GF-D8 (cell line): ENCODE measurements at regions not wholly inside any gene's neighbourhood (a gene's known extent, or its start where the extent isn't known, plus 50 kb on each side); places are given as distances from the start of the nearest gene placed in this dataset.
"Not testable (repeated sequence)": the region's sequence is repeated elsewhere in the genome, so short reads cannot be mapped to it uniquely, and the experiment has no call there.

Source experiments
- DNase-seq: peaks from one replicate; lab custom pipeline; 2025; lab: John Stamatoyannopoulos, UW

- DNase-seq, result no peak
Observed at GRCh38 chr2:120498576-120499394, 152.8 kb downstream of the INHBB start.

DNA sequence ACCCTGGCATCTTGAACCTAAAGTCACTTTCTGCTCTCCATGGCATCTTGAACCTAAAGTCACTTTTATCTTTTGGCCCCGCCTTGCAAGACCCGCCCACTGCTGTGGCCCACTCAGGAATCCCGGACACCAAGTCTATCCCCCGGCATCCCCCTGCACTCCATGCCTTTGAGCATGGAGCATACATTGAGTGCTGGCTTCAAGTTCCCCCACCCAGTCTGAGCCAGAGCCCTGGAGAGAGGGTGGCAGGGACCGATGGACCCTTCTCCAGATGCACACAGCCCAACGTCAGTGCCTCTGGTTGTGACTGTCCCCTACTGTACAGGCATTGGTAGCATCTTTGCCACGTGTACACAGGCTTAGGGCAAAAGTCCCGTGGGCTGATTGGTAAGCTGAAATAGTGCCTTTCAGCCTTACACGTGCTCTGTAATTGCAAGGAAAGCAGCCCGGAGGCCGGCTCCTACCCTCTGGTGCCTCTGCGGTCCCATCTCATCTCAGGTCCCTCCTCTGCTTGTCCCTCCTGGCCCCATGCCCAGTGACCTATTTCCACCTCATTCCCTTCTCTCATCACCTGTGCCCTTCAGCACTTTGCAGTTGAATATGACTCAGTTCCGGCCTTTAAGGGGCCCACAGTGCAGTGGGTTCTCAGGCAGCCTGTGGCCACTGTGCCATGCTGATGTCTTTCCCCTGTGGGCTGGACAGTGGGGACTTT is 154.0 kb downstream of the INHBB start:
- DNase-seq, result no peak

- no peak for DNase-seq
Observed at GRCh38 chr2:120501591-120501990, 155.7 kb downstream of the INHBB start.

- DNase-seq, result no peak
Observed at GRCh38 chr2:120502357-120502756, 156.4 kb downstream of the INHBB start.

- no peak for DNase-seq
Observed at GRCh38 chr2:120502761-120503160, 156.8 kb downstream of the INHBB start.

DNA sequence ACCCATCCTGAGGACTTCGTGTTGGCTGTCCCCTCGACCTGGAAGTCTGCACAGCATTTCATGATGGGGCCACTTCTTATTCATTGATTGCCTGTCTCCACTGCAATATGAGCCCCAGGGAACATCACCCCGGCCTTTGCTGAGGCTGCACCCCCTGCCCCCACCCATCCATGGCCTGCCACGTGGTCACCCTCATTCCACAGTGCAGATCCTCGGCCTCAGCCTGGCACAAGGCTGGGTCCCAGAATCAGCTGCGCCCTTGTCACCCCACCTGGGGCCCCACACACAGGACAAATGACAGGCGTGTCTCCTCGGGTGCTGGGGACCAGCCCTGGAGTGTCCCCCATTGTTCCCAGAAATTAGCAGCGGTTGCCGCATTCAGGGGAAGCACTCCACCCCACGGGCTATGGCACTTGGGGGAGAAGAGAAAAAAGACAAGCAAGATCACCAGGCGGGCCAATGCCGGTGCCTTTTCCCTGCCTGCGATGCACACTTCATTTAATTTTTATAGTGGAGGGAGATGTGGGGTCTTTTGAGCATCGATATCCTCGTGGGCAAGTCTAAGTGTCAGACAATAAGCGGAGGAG is 157.4 kb downstream of the INHBB start:
- no peak for DNase-seq

DNA sequence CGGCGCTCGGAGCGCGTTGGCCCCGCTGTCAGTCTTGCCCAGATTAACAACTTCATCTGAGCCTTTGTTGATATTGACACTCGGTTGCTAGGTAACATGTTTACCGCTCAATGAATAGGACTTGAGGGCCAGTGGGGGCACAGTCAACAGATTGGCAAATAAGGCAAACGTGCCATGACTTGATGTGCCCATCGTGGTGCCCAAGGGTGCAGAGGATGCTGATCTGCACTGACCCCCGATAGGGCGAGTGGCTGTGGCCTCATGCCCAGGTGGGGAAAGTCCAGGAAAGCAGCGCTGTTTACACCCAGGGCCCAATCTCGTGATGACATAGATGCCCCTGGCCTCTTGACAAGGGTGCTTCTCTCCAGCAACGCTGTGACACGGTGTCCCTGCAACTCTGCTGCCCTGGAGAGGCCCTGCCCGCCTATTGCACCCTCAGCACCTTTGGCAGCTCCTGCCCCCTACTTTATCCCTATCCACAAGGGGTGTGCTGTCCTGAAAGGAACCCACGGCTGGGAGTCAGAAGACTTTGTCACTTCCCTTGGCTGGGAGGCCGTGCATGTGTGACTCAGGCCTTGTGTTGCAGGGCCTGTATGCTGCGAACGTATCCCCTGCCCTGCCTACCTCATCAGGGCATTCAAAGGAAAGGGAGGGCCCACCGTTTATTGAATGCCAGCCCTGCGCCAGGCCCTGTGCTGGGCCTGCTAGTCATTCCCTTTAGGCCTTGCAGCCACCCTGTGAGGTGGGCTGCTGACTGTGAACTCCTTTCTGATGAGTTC is 158.0 kb downstream of the INHBB start:
- DNase-seq, result no peak

DNA sequence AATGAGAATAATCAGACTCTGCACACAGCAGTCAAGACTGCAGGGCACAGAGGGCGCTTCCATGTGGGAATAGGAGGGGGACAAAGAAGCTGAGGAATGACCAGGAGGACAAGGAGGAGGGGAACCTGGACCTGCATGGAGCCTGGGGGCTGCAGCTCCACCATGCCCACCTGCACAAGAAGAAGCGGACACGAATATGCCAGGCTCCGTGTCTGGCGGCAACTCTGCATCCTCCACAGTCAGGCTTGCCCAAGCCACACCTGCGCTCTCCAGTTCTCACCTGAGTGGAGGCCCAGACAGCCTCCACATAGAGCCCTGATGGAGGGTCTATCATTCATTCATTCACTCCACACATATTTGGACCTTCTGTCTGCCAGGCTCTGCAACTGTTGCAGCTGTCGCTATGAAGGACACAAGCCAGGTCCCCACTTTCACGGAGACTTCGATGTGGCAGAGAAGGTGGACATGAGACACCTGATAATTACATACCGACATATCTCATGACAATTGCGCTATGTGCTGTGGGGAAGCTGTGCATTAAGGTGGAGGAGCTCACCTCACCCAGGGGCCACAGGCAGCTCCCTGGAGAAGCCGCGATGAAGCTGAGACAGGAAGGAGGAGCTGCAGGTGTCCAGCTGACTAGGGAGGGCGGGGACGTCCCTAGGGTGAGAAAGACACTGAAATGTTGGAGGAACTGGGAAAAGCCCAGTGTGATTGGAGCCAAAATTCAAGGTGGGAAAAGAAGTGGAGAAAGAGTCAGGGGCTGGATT is 159.2 kb downstream of the INHBB start:
- DNase-seq, result no peak

- DNase-seq, result no peak
Observed at GRCh38 chr2:120508567-120509041, 162.7 kb downstream of the INHBB start.

DNA sequence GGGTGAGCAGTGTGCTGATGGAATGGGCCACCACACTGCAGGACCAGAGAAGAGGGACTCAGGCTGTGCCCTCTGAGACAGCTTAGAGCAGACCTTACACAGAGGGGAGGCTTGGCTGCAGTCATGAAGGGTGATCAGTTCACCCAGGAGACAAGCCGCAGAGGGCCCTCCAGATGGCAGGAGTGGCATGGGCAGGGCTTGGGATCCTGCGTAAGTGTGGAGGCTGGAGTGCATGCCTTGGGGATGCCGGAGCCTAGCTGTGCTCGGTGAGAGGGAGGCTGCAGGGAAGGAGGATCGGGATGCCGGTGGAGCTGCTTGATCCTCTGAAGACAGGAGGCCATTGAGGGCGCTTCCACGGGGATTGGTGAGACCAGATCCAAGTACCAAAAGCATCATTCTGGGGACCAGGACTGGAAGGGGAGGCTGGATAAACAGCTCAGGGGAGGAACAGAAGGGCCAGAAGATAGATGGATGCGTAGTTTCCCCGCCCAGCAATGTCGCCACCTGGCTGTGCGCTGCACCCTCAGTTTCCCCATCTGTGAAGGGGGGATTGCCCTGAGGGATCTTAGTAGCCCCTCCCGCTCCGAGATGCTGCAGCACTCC is 163.4 kb downstream of the INHBB start:
- DNase-seq, result no peak

GRCh38 chr2:120509991-120510735 is 164.2 kb downstream of the INHBB start:
- no peak for DNase-seq

DNA sequence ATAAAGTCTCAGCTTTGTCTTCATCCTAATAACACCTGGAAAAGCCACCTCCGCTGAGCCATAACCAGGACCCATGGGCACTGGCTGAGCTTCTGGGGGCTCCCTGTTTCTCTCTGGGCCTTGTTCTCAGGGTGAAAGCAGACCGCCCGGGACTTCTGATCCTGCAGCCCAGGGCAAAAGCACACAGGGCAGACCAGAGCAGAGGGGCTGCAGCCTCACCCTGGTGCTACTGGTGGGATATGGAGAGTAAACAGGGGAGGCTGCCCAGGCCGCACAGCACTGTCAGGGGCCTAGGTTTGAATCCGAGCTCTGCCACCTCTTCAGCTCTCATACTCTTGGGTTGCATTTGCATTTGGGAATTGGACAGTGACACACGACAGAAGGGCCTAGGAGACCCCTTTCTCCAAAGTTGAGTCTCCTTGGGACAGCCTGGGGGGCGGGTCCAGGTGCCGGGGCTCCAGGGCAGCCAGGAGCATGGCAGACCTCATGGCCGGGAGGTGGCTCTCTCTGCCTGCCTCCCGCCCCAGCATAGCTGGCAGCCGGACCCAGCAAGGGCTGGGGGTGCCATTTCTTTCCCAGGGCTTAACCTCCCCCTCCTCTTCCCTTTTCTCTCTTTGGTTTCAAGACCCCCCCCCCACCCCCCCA is 164.9 kb downstream of the INHBB start:
- no peak for DNase-seq

- DNase-seq, result no peak
Observed at GRCh38 chr2:120511536-120511935, 165.6 kb downstream of the INHBB start.

DNA sequence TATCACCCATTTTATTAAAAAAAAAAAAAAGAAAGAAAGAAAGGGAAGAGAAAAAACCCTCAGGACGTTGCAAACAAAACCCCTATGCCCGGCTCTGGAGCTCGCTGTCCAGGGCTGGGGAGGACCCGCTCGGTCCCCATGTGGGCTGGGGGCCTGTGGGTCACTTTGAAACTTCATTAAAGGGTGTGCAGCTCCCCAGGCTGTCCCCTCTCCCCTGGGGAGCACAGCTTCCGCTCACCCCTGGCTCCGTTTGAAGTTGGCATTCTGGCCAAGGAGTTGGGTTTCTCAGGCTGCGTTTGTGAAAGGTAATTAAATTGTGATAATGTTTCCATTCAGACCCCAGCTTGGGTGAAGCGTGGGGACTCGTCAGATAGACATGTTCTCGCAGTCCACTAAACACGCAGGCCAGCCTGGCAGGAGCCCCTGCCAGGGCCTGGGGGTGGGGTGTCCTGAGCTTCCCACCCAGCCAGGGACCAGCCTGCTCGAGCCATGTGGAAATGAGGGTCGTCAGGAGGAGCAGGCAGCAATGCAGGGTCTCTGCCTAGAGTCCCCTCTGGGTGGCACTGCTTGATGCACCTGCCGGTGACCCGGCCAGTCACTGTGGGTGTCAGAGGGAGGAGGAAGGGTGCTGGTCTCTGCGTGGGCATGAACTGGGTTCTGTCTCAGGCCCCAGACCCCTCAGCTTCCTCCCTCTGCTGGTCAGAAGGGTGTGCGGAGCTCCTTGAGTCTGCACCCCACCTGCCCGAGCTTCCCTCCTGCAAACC is 166.2 kb downstream of the INHBB start:
- no peak for DNase-seq

- no peak for DNase-seq
Observed at GRCh38 chr2:120513776-120514357, 167.9 kb downstream of the INHBB start.

DNA sequence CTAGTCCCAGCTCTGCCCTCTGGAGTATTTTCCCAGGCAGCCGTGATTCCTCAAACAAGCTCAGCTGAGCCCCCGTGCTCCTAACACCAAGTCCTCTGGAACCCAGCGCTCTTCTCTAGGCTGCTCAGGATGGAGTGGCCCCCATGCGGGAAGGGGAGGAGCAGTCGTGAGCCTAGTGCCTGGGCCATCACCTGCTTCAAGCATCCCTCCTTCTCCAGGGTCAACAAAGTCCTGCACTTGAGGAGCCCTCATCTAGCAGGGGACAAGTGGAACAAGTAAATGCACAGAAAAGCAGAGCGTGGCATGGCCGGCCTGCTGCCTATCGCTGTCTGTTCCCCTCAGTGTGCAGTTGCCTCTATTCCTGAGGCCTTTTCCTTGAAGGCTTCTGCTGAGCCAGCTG is 168.6 kb downstream of the INHBB start:
- DNase-seq, result no peak

DNA sequence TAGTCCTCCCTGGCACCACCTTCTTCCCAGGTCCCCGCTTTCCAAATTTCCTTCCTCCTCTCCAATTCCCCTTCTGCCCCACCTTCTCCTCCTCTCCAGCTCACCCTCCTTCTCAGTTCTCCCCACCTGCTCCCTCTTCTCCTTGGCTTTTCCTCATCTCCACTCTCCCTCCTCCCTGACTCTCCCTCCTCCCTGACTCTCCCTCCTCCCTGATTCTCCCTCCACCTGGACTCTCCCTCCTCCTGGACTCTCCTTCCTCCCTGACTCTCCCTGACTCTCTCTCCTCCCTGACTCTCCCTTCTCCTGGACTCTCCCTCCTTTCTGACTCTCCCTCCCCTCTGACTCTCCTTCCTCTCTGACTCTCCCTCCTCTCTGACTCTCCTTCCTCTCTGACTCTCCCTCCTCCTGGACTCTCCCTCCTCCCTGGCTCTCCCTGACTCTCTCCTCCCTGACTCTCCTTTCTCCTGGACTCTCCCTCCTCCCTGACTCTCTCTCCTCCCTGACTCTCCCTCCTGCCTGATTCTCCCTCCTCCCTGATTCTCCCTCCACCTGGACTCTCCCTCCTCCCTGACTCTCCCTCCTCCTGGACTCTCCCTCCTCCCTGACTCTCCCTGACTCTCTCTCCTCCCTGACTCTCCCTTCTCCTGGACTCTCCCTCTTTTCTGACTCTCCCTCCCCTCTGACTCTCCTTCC is 169.3 kb downstream of the INHBB start:
- not testable (repeated sequence) for DNase-seq
